HG03460 (cell line): ENCODE measurements at regions not wholly inside any gene's neighbourhood (a gene's known extent, or its start where the extent isn't known, plus 50 kb on each side); places are given as distances from the start of the nearest gene placed in this dataset.
"Not testable (repeated sequence)": the region's sequence is repeated elsewhere in the genome, so short reads cannot be mapped to it uniquely, and the experiment has no call there.

Experiments used
- ATAC-seq: cut with Tn5 transposase; IDR thresholded peaks from one replicate; pipeline ENCODE4 v1.9.1; 2021; ENCODE audit not compliant: unreplicated experiment

DNA sequence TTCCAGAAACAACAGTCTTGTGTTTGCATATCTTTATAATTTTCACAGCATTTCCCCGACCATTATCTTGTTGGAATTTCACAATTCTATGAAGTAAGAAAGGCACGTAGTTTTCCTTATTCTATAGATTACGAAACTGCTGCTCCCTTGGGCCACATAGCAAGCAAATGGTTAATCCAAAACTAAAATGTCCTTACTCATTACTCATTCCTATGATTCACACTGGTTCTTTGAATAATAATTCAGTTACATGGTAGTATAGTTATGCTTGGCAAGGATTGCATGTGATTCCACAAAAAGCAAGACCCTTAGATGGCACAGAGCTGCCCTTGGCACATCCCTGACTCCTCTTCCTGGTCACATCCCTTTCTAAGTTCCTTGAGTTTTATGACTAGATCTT lies 51.2 kb downstream of the OR13H1 start:
- no peak for ATAC-seq

DNA sequence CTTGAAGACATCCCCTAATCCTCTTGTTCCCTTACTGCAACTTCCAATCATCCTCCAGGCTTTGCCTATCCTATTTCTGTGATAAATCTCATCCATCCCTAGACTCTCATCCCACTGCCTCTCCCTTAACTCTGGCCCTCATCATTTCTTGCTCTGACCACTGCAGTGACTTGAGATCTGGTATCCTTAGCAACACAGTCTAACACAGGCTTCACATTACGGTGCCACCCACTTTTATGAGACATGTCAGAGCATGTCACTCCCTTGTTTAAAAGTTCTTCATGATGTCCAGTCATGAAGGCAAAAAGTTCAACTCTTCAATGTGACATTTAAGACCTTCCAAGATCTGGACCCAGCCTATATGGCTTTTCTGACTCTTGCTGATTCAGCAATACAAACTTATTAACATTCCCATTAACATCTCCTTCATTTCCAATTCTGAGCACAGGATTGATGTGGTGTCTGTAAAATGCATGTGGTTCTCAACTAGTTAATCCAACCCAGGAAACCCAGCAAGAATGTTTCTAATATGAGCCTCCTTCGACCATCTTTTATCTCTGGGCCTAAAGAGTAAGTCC lies 64.0 kb downstream of the OR13H1 start:
- no peak for ATAC-seq

GRCh38 chrX:131609480-131609879 lies 65.6 kb downstream of the OR13H1 start:
- ATAC-seq = no peak

DNA sequence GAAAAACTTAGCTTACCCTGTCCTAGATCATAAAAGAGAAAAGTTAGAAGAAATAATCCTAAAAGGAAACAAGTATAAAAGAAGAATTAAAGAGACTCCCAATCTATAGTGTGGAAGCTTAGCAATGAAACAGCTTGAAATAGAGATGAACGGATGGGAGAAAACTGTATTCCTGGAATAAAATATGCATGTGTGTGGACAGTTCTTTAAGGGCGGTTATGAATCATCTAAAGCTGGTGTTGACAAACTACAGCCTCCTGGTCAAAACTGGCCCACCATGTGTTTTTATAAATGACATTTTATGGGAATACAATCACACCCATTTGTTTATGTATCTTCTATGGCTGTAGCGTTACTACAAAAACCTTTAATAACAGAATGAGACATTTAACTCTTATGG lies 69.4 kb downstream of the OR13H1 start:
- ATAC-seq = no peak

GRCh38 chrX:131614241-131614640 lies 70.4 kb downstream of the OR13H1 start:
- ATAC-seq = no peak

- no peak for ATAC-seq
Observed at GRCh38 chrX:131617182-131617581, 73.3 kb downstream of the OR13H1 start.

GRCh38 chrX:131621650-131622049 lies 77.8 kb downstream of the OR13H1 start:
- no peak for ATAC-seq

- ATAC-seq = no peak
Observed at GRCh38 chrX:131626681-131627296, 82.9 kb downstream of the OR13H1 start.

- no peak for ATAC-seq
Observed at GRCh38 chrX:131630534-131630933, 86.7 kb downstream of the OR13H1 start.

GRCh38 chrX:131633285-131633917 lies 89.5 kb downstream of the OR13H1 start:
- ATAC-seq = peak; percentile 71

- ATAC-seq = no peak
Observed at GRCh38 chrX:131634900-131635299, 91.0 kb downstream of the OR13H1 start.

DNA sequence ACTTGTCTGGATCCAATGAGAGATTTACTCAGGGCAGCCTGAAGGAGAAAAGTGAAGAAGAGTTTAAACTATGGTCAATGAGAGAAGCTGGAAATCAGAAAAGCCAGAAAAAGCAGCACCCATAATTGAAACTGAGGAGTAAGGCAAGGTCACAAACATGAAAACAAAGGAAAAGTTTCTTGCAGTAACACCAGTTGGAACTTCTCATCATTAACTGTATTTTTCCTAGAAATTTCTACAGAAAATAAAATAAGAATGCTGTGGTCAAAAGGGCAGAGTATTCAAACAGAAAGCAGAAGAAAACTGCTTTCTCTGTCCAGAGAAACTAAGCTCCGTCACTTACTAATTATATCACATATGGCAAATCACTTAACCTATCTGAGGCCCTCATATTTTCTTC lies 102.2 kb downstream of the OR13H1 start:
- ATAC-seq = no peak

DNA sequence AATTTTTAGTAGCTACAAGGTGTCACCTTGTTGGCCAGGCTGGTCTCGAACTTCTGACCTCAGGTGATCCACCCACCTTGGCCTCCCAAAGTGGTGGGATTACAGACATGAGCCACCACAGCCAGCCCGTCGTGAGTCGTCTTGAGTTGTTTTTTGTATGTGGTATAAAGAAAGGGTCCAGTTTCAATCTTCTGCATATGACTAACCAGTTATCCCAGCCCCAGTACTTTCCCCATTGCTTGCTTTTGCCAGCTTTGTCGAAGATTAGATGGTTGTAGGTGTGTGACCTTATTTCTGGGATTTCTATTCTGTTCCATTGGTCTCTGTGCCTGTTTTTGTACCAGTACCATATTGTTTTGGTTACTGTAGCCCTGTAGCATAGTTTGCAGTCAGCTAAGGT lies 105.9 kb downstream of the OR13H1 start:
- ATAC-seq = no peak

GRCh38 chrX:131650637-131651410 lies 107.0 kb downstream of the OR13H1 start:
- ATAC-seq = no peak

DNA sequence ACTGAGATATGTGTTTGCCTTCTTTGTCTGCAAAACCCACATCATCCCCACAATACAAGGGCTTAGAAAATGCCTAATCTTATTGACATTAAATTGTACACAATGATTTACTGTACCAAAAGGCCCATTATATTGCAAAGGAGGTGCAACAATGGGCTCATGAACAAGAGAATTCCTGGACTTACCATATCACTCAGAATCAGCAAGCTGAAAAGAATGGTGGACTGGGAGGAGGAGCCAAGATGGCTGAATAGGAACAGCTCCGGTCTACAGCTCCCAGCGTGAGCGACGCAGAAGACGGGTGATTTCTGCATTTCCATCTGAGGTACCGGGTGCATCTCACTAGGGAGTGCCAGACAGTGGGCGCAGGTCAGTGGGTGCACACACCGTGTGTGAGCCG lies 119.9 kb downstream of the OR13H1 start:
- not testable (repeated sequence) for ATAC-seq

GRCh38 chrX:131671735-131672134 lies 127.9 kb downstream of the OR13H1 start:
- no peak for ATAC-seq

DNA sequence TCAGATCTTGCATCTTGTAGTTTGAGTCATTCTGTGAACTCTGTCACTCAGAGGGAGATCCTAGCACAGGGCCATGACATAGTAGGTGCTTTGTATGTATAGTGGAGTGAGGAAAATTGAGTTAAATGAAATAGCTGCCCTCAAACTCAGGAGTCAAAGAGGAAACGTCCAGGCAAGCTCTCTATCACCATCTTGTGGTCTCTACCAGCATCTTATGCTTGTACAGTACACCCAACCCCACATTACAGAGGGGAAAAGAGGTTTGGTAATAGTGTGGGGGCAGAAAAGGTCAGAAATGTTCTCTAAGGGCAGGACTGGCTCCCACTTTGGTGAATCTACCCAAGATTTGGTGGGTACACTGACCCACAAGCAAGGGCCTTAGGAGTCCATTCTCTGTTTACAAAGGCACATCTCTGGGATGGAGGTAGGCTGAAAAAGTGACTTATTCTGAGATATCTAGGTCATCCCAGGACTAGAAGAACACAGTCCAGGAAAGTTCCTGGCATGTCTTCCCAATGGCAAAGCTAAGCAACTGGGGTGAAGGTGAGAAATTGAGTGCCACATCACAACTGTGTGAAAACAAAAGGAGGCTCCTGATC lies 131.8 kb downstream of the OR13H1 start:
- ATAC-seq = peak; percentile 57

DNA sequence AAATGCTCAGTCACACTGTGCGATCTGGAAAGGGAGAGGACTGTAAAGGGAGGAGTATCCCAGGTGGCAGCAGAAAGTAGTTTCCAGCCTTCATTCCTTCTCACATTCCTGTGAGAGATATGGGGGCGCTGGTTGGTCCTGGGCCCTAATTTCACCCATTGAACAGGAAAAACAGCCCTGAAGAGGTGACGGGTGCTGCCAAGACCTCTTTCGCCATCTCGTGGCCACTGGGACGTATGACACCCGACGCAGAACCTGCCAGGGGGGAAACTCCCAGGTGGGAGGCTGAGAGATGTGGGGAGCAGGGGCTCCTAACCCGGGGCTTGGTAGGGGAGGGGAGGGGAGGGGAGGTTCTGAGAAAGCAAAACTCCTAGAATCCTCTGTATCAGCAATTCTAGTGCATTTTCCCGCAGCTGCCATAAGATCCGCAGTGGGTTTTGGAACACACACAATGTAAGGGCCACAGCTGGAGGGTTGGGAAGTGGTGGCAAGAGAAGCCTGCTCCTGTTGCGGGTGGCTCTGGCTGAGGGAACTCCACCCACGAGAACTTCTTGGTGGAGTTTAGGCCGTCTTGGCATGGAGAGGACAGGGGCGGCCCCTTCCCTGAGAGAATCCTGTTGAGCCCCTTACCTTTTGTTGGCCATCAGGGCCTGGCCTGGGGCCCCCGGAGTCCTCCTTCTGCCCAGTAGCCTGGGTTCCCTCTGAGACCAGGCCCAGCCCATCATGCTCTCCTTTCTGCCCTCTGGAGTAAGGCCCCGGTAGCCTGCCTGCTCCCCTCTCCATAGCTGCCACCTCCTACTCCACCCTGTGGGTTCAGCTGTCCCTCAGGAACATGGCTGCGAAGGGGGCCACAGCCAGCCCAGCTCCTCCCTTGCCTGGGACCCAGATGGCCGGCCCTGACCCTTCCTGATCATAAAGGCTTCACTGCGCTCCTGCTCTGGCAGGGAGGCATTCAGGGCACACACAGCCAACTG lies 134.1 kb downstream of the OR13H1 start:
- peak; percentile 73 for ATAC-seq

- ATAC-seq = not testable (repeated sequence)
Observed at GRCh38 chrX:131682735-131683134, 138.9 kb downstream of the OR13H1 start.

- no peak for ATAC-seq
Observed at GRCh38 chrX:131693359-131693758, 149.5 kb downstream of the OR13H1 start.
